HEK293 (cell line): ENCODE measurements at regions not wholly inside any gene's neighbourhood (a gene's known extent, or its start where the extent isn't known, plus 50 kb on each side); places are given as distances from the start of the nearest gene placed in this dataset.

Experiments
- CTCF ChIA-PET: fragments of 350-600 bp; formaldehyde crosslinking; extraction: SDS; loops from one replicate; lab custom pipeline; 2021; ENCODE audit warnings: antibody characterized with exemption; lab: Yijun Ruan, JAX
- POLR2A ChIA-PET: fragments of 300-600 bp; formaldehyde crosslinking; extraction: SDS; loops from one replicate; lab custom pipeline; 2020; ENCODE audit warnings: antibody characterized with exemption, inconsistent platforms; lab: Yijun Ruan, JAX
- H3K27ac ChIP-seq: fragments of 200-500 bp; sonication (Bioruptor generic); 2 replicates; pipeline ENCODE4 v1.5.1; 2014; ENCODE audit warnings: low read depth, low read length, control low read depth, inconsistent platforms; ENCODE audit errors: extremely low read depth
- H3K36me3 ChIP-seq, 2 experiments: fragments of 200-500 bp in 1 of 2; sonication (Bioruptor generic) in 1 of 2; 1 replicate in 1 of 2; 2 replicates in 1 of 2; pipeline ENCODE4 v1.5.1; 2014 to 2017; ENCODE audit warnings: inconsistent platforms in 2 of 2, low read length in 2 of 2; ENCODE audit not compliant: control insufficient read depth in 2 of 2, insufficient read depth in 1 of 2
- H3K4me1 ChIP-seq: fragments of 200-500 bp; sonication (Bioruptor generic); 2 replicates; pipeline ENCODE4 v1.5.1; 2014; ENCODE audit warnings: mild to moderate bottlenecking, low read length, inconsistent platforms; ENCODE audit not compliant: control insufficient read depth, insufficient read depth
- H3K4me3 ChIP-seq: 2 replicates; pipeline ENCODE4 v1.5.1; 2011; ENCODE audit warnings: low read depth, mild to moderate bottlenecking, control low read depth, low read length, moderate library complexity
- H3K9me3 ChIP-seq: fragments of 200-500 bp; sonication (Bioruptor generic); 2 replicates; pipeline ENCODE4 v1.5.1; 2014; ENCODE audit warnings: low read depth, low read length, inconsistent platforms; ENCODE audit not compliant: control insufficient read depth, insufficient read depth
- CTCF ChIP-seq: fragments of 450-650 bp; formaldehyde crosslinking; IDR thresholded peaks from 2 replicates; pipeline ENCODE4 v1.5.1; 2016; ENCODE audit warnings: missing biosample characterization, missing genetic modification characterization
- HOXD13 ChIP-seq: sonication (generic); formaldehyde crosslinking; IDR thresholded peaks from 2 replicates; pipeline ENCODE4 v1.8.0; 2022; ENCODE audit warnings: missing genetic modification reagents, borderline replicate concordance
- KLF1 ChIP-seq: fragments of 450-650 bp; formaldehyde crosslinking; IDR thresholded peaks from 2 replicates; pipeline ENCODE4 v1.5.1; 2016; ENCODE audit warnings: missing biosample characterization, missing genetic modification characterization
- KLF16 ChIP-seq: fragments of 450-650 bp; formaldehyde crosslinking; IDR thresholded peaks from 2 replicates; pipeline ENCODE4 v1.5.1; 2017; ENCODE audit warnings: missing biosample characterization, missing genetic modification characterization
- MYNN ChIP-seq: fragments of 450-650 bp; formaldehyde crosslinking; IDR thresholded peaks from 2 replicates; pipeline ENCODE4 v1.5.1; 2016; ENCODE audit warnings: missing biosample characterization, missing genetic modification characterization, borderline replicate concordance
- RBAK ChIP-seq: fragments of 450-650 bp; formaldehyde crosslinking; IDR thresholded peaks from 2 replicates; pipeline ENCODE4 v1.5.1; 2016; ENCODE audit warnings: missing biosample characterization, missing genetic modification characterization
- TSHZ1 ChIP-seq: fragments of 450-650 bp; formaldehyde crosslinking; IDR thresholded peaks from 2 replicates; pipeline ENCODE4 v1.5.1; 2016; ENCODE audit warnings: missing biosample characterization, missing genetic modification characterization, borderline replicate concordance
- ZNF138 ChIP-seq: fragments of 450-650 bp; formaldehyde crosslinking; IDR thresholded peaks from 2 replicates; pipeline ENCODE4 v1.5.1; 2016; ENCODE audit warnings: missing biosample characterization, missing genetic modification characterization, borderline replicate concordance
- ZNF274 ChIP-seq, 2 experiments: fragments of 200-500 bp in 1 of 2; fragments of 450-650 bp in 1 of 2; sonication (Bioruptor generic) in 1 of 2; formaldehyde crosslinking in 1 of 2; IDR thresholded peaks; 2 replicates each; pipeline versions ENCODE4 v1.5.1 to v1.6.1; 2014 to 2016; ENCODE audit warnings: borderline replicate concordance in 1 of 2, inconsistent platforms in 1 of 2, low read length in 1 of 2, missing biosample characterization in 1 of 2, missing genetic modification characterization in 1 of 2
- ZNF530 ChIP-seq: fragments of 450-650 bp; formaldehyde crosslinking; IDR thresholded peaks from 2 replicates; pipeline ENCODE4 v1.5.1; 2016; ENCODE audit warnings: low read depth, missing biosample characterization, missing genetic modification characterization
- ZNF560 ChIP-seq: fragments of 450-650 bp; formaldehyde crosslinking; IDR thresholded peaks from 2 replicates; pipeline ENCODE4 v1.5.1; 2017; ENCODE audit warnings: missing biosample characterization, missing genetic modification characterization, borderline replicate concordance
- ZNF645 ChIP-seq: fragments of 450-650 bp; formaldehyde crosslinking; IDR thresholded peaks from 2 replicates; pipeline ENCODE4; 2016; ENCODE audit warnings: missing biosample characterization, missing genetic modification characterization
- ZNF654 ChIP-seq: fragments of 450-650 bp; formaldehyde crosslinking; IDR thresholded peaks from 2 replicates; pipeline ENCODE4 v1.5.1; 2016; ENCODE audit warnings: low read depth, missing biosample characterization, missing genetic modification characterization
- ZNF664 ChIP-seq: fragments of 450-650 bp; formaldehyde crosslinking; IDR thresholded peaks from 2 replicates; pipeline ENCODE4 v1.5.1; 2016; ENCODE audit warnings: missing biosample characterization, missing genetic modification characterization
- ZNF704 ChIP-seq: fragments of 450-650 bp; formaldehyde crosslinking; IDR thresholded peaks from 2 replicates; pipeline ENCODE4 v1.5.1; 2016; ENCODE audit warnings: missing biosample characterization, missing genetic modification characterization
- ZNF76 ChIP-seq: fragments of 450-650 bp; formaldehyde crosslinking; IDR thresholded peaks from 2 replicates; pipeline ENCODE4; 2016; ENCODE audit warnings: low read depth, missing biosample characterization, missing genetic modification characterization, borderline replicate concordance
- ZXDB ChIP-seq: fragments of 450-650 bp; formaldehyde crosslinking; IDR thresholded peaks from 2 replicates; pipeline ENCODE4 v1.5.1; 2016; ENCODE audit warnings: missing biosample characterization, missing genetic modification characterization

- no peak for TF ChIP-seq ZNF560 (tag by site-specific recombination)
- TF ChIP-seq MYNN (tag by site-specific recombination), result no peak
- no peak for TF ChIP-seq KLF16 (tag by site-specific recombination)
Observed at GRCh38 chr7:12826079-12826478, 138.6 kb downstream of the ARL4A start (continued).

- POLR2A ChIA-PET, result no interaction called here
- TF ChIP-seq ZNF645 (tag by site-specific recombination), result no peak
- no peak for TF ChIP-seq ZNF274 (IDR thresholded peaks at IDR 0.05; ENCODE audit: low read length)
- TF ChIP-seq ZNF274 (tag by site-specific recombination; IDR thresholded peaks at IDR 0.05; ENCODE audit: borderline replicate concordance), result no peak
- TF ChIP-seq ZNF138 (tag by site-specific recombination), result no peak
- no peak for TF ChIP-seq ZNF704 (tag by site-specific recombination)
- no peak for TF ChIP-seq TSHZ1 (tag by site-specific recombination)
- no peak for TF ChIP-seq ZNF530 (tag by site-specific recombination)
- no peak for TF ChIP-seq ZXDB
- no peak for TF ChIP-seq ZNF654 (tag by site-specific recombination)
- TF ChIP-seq ZNF664 (tag by site-specific recombination), result no peak
- TF ChIP-seq HOXD13 (CRISPR knock-in tag), result no peak
- no peak for TF ChIP-seq ZNF76 (tag by site-specific recombination)
- no peak for TF ChIP-seq RBAK (tag by site-specific recombination)
- no peak for TF ChIP-seq CTCF (tag by site-specific recombination)
- TF ChIP-seq KLF1 (tag by site-specific recombination), result no peak
- Histone ChIP-seq H3K27ac (no peak overlapping the region), H3K36me3 (no peaks in the 10 kb centered on the region), H3K9me3 (no peaks in the 10 kb centered on the region), H3K4me3 (no peak overlapping the region), H3K4me1 (no peaks in the 10 kb centered on the region)
- CTCF ChIA-PET, result interaction anchor here (0.7 kb wide), 1 partner anchor 12 kb away, joined by 3 read pairs; no protein-coding TSS in a partner anchor
Observed at GRCh38 chr7:12827219-12827821, 139.9 kb downstream of the ARL4A start.
